Fibroblast of skin of right quadriceps (primary cell): ENCODE measurements at regions not wholly inside any gene's neighbourhood (a gene's known extent, or its start where the extent isn't known, plus 50 kb on each side); places are given as distances from the start of the nearest gene placed in this dataset.
"Not testable (repeated sequence)": the region's sequence is repeated elsewhere in the genome, so short reads cannot be mapped to it uniquely, and the experiment has no call there.

Experiments
- DNase-seq: peaks from one replicate; pipeline ENCODE4 v3.0.0-alpha.2; 2013

- no peak for DNase-seq
Measured at GRCh38 chr3:190984502-190985244, 122.2 kb upstream of the GMNC start.

GRCh38 chr3:190983875-190984274 lies 121.4 kb upstream of the GMNC start:
- no peak for DNase-seq

GRCh38 chr3:190973771-190974170 lies 111.3 kb upstream of the GMNC start:
- DNase-seq: no peak

- peak; percentile 13 for DNase-seq
Measured at GRCh38 chr3:190972840-190973270, 110.4 kb upstream of the GMNC start.

GRCh38 chr3:190972196-190972595 lies 109.7 kb upstream of the GMNC start:
- no peak for DNase-seq

GRCh38 chr3:190970560-190970959 lies 108.1 kb upstream of the GMNC start:
- DNase-seq: no peak

GRCh38 chr3:190968616-190969015 lies 106.1 kb upstream of the GMNC start:
- no peak for DNase-seq

GRCh38 chr3:190964931-190965330 lies 102.4 kb upstream of the GMNC start:
- not testable (repeated sequence) for DNase-seq

GRCh38 chr3:190959077-190959476 lies 96.6 kb upstream of the GMNC start:
- no peak for DNase-seq

- no peak for DNase-seq
Measured at GRCh38 chr3:190941694-190942260, 79.3 kb upstream of the GMNC start.

- DNase-seq: not testable (repeated sequence)
Measured at GRCh38 chr3:190934616-190935015, 72.1 kb upstream of the GMNC start.

- DNase-seq: no peak
Measured at GRCh38 chr3:190926619-190927018, 64.1 kb upstream of the GMNC start.

- no peak for DNase-seq
Measured at GRCh38 chr3:190912736-190913135, 50.2 kb upstream of the GMNC start.
